ENCODE measurements at regions not wholly inside any gene's neighbourhood (a gene's known extent, or its start where the extent isn't known, plus 50 kb on each side); places are given as distances from the start of the nearest gene placed in this dataset.
A peak's percentile ranks its signal among the peaks of the same experiment; 100 is the strongest.
"Not testable (repeated sequence)": the region's sequence is repeated elsewhere in the genome, so short reads cannot be mapped to it uniquely, and the experiment has no call there.

GRCh38 chr15:36052641-36053040, 506.7 kb upstream of the DPH6 start:
- TF ChIP-seq POLR2A, EP300, POLR2AphosphoS5 (IDR thresholded peaks at IDR 0.05): not testable (repeated sequence)
- peak in 1 of 4 experiments; percentile 19 for TF ChIP-seq CTCF (IDR thresholded peaks at IDR 0.05)

All from gastroesophageal sphincter (tissue), 3 donors.